Gastroesophageal sphincter (tissue), 3 donors: ENCODE measurements at regions not wholly inside any gene's neighbourhood (a gene's known extent, or its start where the extent isn't known, plus 50 kb on each side); places are given as distances from the start of the nearest gene placed in this dataset.

Experiments used
- EP300 ChIP-seq: sonication (generic); formaldehyde crosslinking; IDR thresholded peaks from one replicate; pipeline ENCODE4 v1.6.1; 2017; ENCODE audit warnings: antibody characterized with exemption, mild to moderate bottlenecking
- POLR2A ChIP-seq, 2 donors: fragments of 450-650 bp; IDR thresholded peaks; one replicate each; pipeline ENCODE4 v1.6.1; 2017; ENCODE audit warnings: antibody characterized with exemption in 2 of 2, mild to moderate bottlenecking in 2 of 2, moderate library complexity in 1 of 2
- TF ChIP-seq, protein P1 (sequence below), 4 experiments: fragments of 200-600 bp in 2 of 4; fragments of 450-650 bp in 2 of 4; sonication (generic) in 1 of 4; IDR thresholded peaks; one replicate each; pipeline ENCODE4 v1.5.1; 2017 to 2019; ENCODE audit warnings: antibody characterized with exemption in 4 of 4, mild to moderate bottlenecking in 2 of 4, moderate library complexity in 2 of 4

DNA sequence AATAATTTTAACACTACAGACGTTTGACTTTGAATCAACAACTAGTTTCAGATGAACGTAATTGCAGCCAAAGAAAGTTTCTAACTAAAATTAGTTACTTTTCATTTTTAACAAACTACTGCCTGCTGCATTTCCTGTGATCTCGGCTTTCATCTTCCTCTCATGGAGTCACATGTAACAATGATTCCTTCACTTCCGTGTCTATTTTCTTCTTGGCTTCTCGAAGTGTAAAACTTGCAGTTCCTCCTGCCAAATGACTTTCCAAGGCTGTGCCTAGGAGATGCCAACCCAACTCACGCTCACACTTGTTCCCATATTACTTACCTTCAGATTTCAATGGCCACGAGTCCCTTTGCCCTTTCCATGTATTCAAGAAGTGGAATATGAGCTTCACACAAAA lies 1406.3 kb upstream of the CELF4 start:
- TF ChIP-seq EP300, result no peak
- TF ChIP-seq, protein P1, sequence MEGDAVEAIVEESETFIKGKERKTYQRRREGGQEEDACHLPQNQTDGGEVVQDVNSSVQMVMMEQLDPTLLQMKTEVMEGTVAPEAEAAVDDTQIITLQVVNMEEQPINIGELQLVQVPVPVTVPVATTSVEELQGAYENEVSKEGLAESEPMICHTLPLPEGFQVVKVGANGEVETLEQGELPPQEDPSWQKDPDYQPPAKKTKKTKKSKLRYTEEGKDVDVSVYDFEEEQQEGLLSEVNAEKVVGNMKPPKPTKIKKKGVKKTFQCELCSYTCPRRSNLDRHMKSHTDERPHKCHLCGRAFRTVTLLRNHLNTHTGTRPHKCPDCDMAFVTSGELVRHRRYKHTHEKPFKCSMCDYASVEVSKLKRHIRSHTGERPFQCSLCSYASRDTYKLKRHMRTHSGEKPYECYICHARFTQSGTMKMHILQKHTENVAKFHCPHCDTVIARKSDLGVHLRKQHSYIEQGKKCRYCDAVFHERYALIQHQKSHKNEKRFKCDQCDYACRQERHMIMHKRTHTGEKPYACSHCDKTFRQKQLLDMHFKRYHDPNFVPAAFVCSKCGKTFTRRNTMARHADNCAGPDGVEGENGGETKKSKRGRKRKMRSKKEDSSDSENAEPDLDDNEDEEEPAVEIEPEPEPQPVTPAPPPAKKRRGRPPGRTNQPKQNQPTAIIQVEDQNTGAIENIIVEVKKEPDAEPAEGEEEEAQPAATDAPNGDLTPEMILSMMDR (IDR thresholded peaks at IDR 0.05), result no peak
- TF ChIP-seq POLR2A (IDR thresholded peaks at IDR 0.05), result no peak
